NT2/D1 (cell line): ENCODE measurements at regions not wholly inside any gene's neighbourhood (a gene's known extent, or its start where the extent isn't known, plus 50 kb on each side); places are given as distances from the start of the nearest gene placed in this dataset.

Source experiments
- SUZ12 ChIP-seq: IDR thresholded peaks from 2 replicates; pipeline ENCODE4 v1.6.1; 2011; ENCODE audit not compliant: insufficient read length, insufficient read depth; ENCODE audit errors: extremely low read depth
- YY1 ChIP-seq: IDR thresholded peaks from 2 replicates; pipeline ENCODE4 v1.6.1; 2011; ENCODE audit not compliant: insufficient read length, insufficient read depth

- no peak for TF ChIP-seq SUZ12
- TF ChIP-seq YY1: no peak
Observed at GRCh38 chr10:117896517-117896916, 150.2 kb downstream of the RAB11FIP2 start.
